ENCODE measurements at regions not wholly inside any gene's neighbourhood (a gene's known extent, or its start where the extent isn't known, plus 50 kb on each side); places are given as distances from the start of the nearest gene placed in this dataset.
A peak's percentile ranks its signal among the peaks of the same experiment; 100 is the strongest.

DNA sequence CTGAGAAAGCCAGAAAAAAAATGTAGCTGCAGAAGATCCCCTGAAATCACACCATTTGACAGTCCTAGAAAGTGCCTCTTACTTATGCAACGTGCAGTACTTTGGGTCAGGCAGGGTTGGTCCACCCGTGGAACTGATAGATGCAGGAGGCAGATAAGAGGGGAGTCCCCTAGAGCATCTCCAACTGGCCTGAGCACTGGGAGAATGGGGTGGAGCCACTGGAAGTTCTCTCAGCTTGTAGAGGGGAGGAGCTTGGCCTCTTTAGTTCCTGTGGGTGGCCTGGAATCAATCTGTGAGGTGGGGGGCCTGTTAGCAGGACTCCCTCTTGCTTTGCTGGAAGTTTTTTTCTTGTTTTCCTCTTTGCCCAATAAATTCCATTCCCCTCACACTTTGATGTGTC lies 335.7 kb upstream of the NCAM2 start:
- peaks cover 10% of the 10 kb centered on the region for H3K4me1 Mint-ChIP-seq
- TF ChIP-seq, protein P1, sequence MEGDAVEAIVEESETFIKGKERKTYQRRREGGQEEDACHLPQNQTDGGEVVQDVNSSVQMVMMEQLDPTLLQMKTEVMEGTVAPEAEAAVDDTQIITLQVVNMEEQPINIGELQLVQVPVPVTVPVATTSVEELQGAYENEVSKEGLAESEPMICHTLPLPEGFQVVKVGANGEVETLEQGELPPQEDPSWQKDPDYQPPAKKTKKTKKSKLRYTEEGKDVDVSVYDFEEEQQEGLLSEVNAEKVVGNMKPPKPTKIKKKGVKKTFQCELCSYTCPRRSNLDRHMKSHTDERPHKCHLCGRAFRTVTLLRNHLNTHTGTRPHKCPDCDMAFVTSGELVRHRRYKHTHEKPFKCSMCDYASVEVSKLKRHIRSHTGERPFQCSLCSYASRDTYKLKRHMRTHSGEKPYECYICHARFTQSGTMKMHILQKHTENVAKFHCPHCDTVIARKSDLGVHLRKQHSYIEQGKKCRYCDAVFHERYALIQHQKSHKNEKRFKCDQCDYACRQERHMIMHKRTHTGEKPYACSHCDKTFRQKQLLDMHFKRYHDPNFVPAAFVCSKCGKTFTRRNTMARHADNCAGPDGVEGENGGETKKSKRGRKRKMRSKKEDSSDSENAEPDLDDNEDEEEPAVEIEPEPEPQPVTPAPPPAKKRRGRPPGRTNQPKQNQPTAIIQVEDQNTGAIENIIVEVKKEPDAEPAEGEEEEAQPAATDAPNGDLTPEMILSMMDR (conservative IDR thresholded peaks at IDR 0.05), result no peak

DNA sequence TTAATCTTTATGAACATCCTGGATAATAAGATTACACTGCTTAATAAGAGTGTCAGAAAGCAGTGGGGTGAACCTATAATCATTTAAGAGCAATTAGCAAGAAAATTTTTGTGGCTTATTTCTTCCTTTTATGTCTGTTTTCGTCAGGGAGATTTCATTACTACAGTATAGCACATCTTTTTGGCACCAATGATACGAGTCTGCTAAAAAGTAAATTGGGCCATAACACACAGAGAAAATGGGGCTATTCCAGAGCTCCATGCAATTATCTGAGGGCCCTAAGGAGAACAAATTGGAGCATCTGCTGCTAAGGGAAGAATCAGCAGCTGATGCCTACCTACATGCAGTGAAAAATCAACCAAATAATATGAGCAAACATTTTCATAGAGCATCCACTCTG lies 330.3 kb upstream of the NCAM2 start:
- Histone ChIP-seq H3K27ac (ENCODE audit: low read depth, low read length) (no peak overlapping the region), H3K4me1 (ENCODE audit: control insufficient read depth, insufficient read depth, low read length) (no peaks in the 10 kb centered on the region), H3K9me3 (ENCODE audit: control insufficient read depth, low read length) (peaks cover 11% of the 10 kb centered on the region), H3K27me3 (ENCODE audit: control insufficient read depth, insufficient read depth, low read length, poor library complexity, severe bottlenecking) (no peaks in the 10 kb centered on the region), H3K9ac (ENCODE audit: extremely low read depth, low read length, poor library complexity, severe bottlenecking) (no peak overlapping the region), H3K36me3 (ENCODE audit: control insufficient read depth, insufficient read depth, low read length) (no peaks in the 10 kb centered on the region), H3K4me3 (ENCODE audit: low read length) (no peak overlapping the region)
- Mint-ChIP-seq H3K4me1 (no peaks in the 10 kb centered on the region), H3K27ac (no peak overlapping the region), H3K9me3 (peaks cover 20% of the 10 kb centered on the region), H3K27me3 (ENCODE audit: insufficient read depth) (no peaks in the 10 kb centered on the region), H3K36me3 (ENCODE audit: low read depth) (peaks cover 4% of the 10 kb centered on the region), H3K4me3 (no peak overlapping the region)
- WGBS, 2 experiments (ENCODE audit: insufficient coverage in 1 of 2, insufficient read length in 1 of 2), result 80 to 94% methylated on average over 1 to 2 of the region's 2 CpGs
- TF ChIP-seq, protein P1 (conservative IDR thresholded peaks at IDR 0.05), result no peak
- DNase-seq, result no peak

More for the DNA sequence above, 335.7 kb upstream of the NCAM2 start:
- H3K4me1 ChIP-seq (ENCODE audit: control insufficient read depth, insufficient read depth, low read length), result no peaks in the 10 kb centered on the region
- Mint-ChIP-seq H3K4me3 (no peak overlapping the region), H3K36me3 (ENCODE audit: low read depth) (no peaks in the 10 kb centered on the region), H3K9me3 (peaks cover 5% of the 10 kb centered on the region), H3K27me3 (ENCODE audit: insufficient read depth) (no peaks in the 10 kb centered on the region), H3K27ac (peak overlapping the region; percentile 65)
- no peaks in the 10 kb centered on the region for H3K27me3 ChIP-seq (ENCODE audit: control insufficient read depth, insufficient read depth, low read length, poor library complexity, severe bottlenecking)
- WGBS, 2 experiments (ENCODE audit: insufficient coverage in 1 of 2, insufficient read length in 1 of 2), result 30 to 46% methylated on average over 2 of the region's 2 CpGs
- H3K36me3 ChIP-seq (ENCODE audit: control insufficient read depth, insufficient read depth, low read length), result no peaks in the 10 kb centered on the region
- DNase-seq, result peak; percentile 59
- H3K27ac ChIP-seq (ENCODE audit: low read depth, low read length), result peak overlapping the region; percentile 91
- H3K9me3 ChIP-seq (ENCODE audit: control insufficient read depth, low read length), result no peaks in the 10 kb centered on the region
- H3K9ac ChIP-seq (ENCODE audit: extremely low read depth, low read length, poor library complexity, severe bottlenecking), result no peak overlapping the region
- H3K4me3 ChIP-seq (ENCODE audit: low read length), result no peak overlapping the region

DNA sequence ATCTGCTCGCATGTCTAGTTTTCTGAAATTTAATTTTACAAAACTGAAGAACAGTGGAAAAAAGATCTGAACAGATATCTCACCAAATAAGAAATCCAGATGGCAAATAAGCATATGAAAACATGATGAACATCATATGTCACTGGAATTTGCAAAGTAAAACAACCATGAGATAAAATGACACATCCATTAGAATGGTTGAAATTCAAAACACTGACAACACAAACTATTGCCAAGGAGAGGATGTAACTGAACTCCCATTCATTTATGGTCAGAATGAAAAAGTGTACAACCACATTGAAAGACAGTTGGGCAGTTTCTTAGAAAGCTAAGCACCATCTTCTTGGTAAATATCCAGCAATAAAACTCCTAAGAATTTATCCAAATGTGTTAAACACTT lies 312.7 kb upstream of the NCAM2 start:
- no peaks in the 10 kb centered on the region for H3K36me3 ChIP-seq (ENCODE audit: control insufficient read depth, insufficient read depth, low read length)
- no peaks in the 10 kb centered on the region for H3K27me3 ChIP-seq (ENCODE audit: control insufficient read depth, insufficient read depth, low read length, poor library complexity, severe bottlenecking)
- H3K27ac Mint-ChIP-seq, result no peak overlapping the region
- H3K9ac ChIP-seq (ENCODE audit: extremely low read depth, low read length, poor library complexity, severe bottlenecking), result no peak overlapping the region
- H3K4me3 Mint-ChIP-seq, result no peak overlapping the region
- no peaks in the 10 kb centered on the region for H3K4me1 ChIP-seq (ENCODE audit: control insufficient read depth, insufficient read depth, low read length)
- H3K27me3 Mint-ChIP-seq (ENCODE audit: insufficient read depth), result no peaks in the 10 kb centered on the region
- no peaks in the 10 kb centered on the region for H3K36me3 Mint-ChIP-seq (ENCODE audit: low read depth)
- 89% methylated on average over 1 of the region's 1 CpG; no CpG with 5 or more reads in 1 of the 2 experiments for WGBS, 2 experiments (ENCODE audit: insufficient coverage in 1 of 2, insufficient read length in 1 of 2)
- peaks cover 5% of the 10 kb centered on the region for H3K9me3 Mint-ChIP-seq
- H3K4me1 Mint-ChIP-seq, result no peaks in the 10 kb centered on the region
- no peak for DNase-seq
- TF ChIP-seq, protein P1 (conservative IDR thresholded peaks at IDR 0.05), result no peak
- H3K4me3 ChIP-seq (ENCODE audit: low read length), result no peak overlapping the region
- no peak overlapping the region for H3K27ac ChIP-seq (ENCODE audit: low read depth, low read length)
- H3K9me3 ChIP-seq (ENCODE audit: control insufficient read depth, low read length), result no peaks in the 10 kb centered on the region

Data from endodermal cell (in vitro differentiated cells).